SJSA1 (cell line): ENCODE measurements at regions not wholly inside any gene's neighbourhood (a gene's known extent, or its start where the extent isn't known, plus 50 kb on each side); places are given as distances from the start of the nearest gene placed in this dataset.
"Not testable (repeated sequence)": the region's sequence is repeated elsewhere in the genome, so short reads cannot be mapped to it uniquely, and the experiment has no call there.

Experiments
- DNase-seq, 2 experiments: peaks; one replicate each; pipeline ENCODE4 v3.0.0-alpha.2; 2015 to 2020; ENCODE audit warnings: low spot score in 2 of 2, low read depth in 1 of 2
- H3K27ac ChIP-seq: fragments of 250-450 bp; sonication (Bioruptor Pico); 2 replicates; pipeline ENCODE4 v1.5.1; 2020; ENCODE audit warnings: mild to moderate bottlenecking, moderate library complexity
- H3K27me3 ChIP-seq: fragments of 250-450 bp; sonication (Bioruptor Pico); replicated peaks from 2 replicates; pipeline ENCODE4 v1.5.1; 2020; ENCODE audit warnings: mild to moderate bottlenecking, moderate library complexity
- H3K36me3 ChIP-seq: fragments of 250-450 bp; sonication (Bioruptor Pico); 2 replicates; pipeline ENCODE4 v1.5.1; 2020; ENCODE audit warnings: mild to moderate bottlenecking
- H3K4me1 ChIP-seq: fragments of 250-450 bp; sonication (Bioruptor Pico); replicated peaks from 2 replicates; pipeline ENCODE4 v1.6.1; 2021; ENCODE audit warnings: mild to moderate bottlenecking
- H3K4me3 ChIP-seq: fragments of 250-450 bp; sonication (Bioruptor Pico); 2 replicates; pipeline ENCODE4 v1.5.1; 2020; ENCODE audit warnings: mild to moderate bottlenecking
- H3K9me3 ChIP-seq: fragments of 250-450 bp; sonication (Bioruptor Pico); replicated peaks from 2 replicates; pipeline ENCODE4 v1.5.1; 2020; ENCODE audit warnings: mild to moderate bottlenecking

- Histone ChIP-seq H3K36me3 (no peaks in the 10 kb centered on the region), H3K9me3 (no peaks in the 10 kb centered on the region), H3K27me3 (no peaks in the 10 kb centered on the region), H3K27ac (no peak overlapping the region), H3K4me1 (peaks cover 13% of the 10 kb centered on the region), H3K4me3 (no peak overlapping the region)
- no peak for DNase-seq
Observed at GRCh38 chr2:173571887-173572680, 217.4 kb downstream of the CDCA7 start.

- peaks cover 13% of the 10 kb centered on the region for H3K4me1 ChIP-seq
- no peaks in the 10 kb centered on the region for H3K9me3 ChIP-seq
- H3K36me3 ChIP-seq: no peaks in the 10 kb centered on the region
- H3K27ac ChIP-seq: no peak overlapping the region
- no peak overlapping the region for H3K4me3 ChIP-seq
- no peaks in the 10 kb centered on the region for H3K27me3 ChIP-seq
- DNase-seq: no peak
Observed at GRCh38 chr2:173572848-173573247, 218.2 kb downstream of the CDCA7 start.

GRCh38 chr2:173573782-173574181 is 219.1 kb downstream of the CDCA7 start:
- not testable (repeated sequence) for H3K27ac ChIP-seq, DNase-seq, H3K36me3 ChIP-seq, H3K9me3 ChIP-seq, H3K27me3 ChIP-seq, H3K4me3 ChIP-seq
- H3K4me1 ChIP-seq: peaks cover 13% of the 10 kb centered on the region

- Histone ChIP-seq H3K36me3 (no peaks in the 10 kb centered on the region), H3K9me3 (no peaks in the 10 kb centered on the region), H3K4me1 (peaks cover 13% of the 10 kb centered on the region), H3K27me3 (no peaks in the 10 kb centered on the region), H3K4me3 (no peak overlapping the region), H3K27ac (no peak overlapping the region)
- DNase-seq: no peak
Observed at GRCh38 chr2:173574324-173575112, 219.8 kb downstream of the CDCA7 start.

- DNase-seq: no peak
- H3K36me3 ChIP-seq: no peaks in the 10 kb centered on the region
- peaks cover 16% of the 10 kb centered on the region for H3K4me1 ChIP-seq
- no peak overlapping the region for H3K4me3 ChIP-seq
- no peak overlapping the region for H3K27ac ChIP-seq
- H3K27me3 ChIP-seq: no peaks in the 10 kb centered on the region
- no peaks in the 10 kb centered on the region for H3K9me3 ChIP-seq
Observed at GRCh38 chr2:173578404-173579107, 223.9 kb downstream of the CDCA7 start.

- Histone ChIP-seq H3K27me3 (no peaks in the 10 kb centered on the region), H3K27ac (no peak overlapping the region)
- DNase-seq: no peak
Observed at GRCh38 chr2:173580351-173580750, 225.7 kb downstream of the CDCA7 start.

GRCh38 chr2:173580956-173581355 is 226.3 kb downstream of the CDCA7 start:
- Histone ChIP-seq H3K36me3 (no peaks in the 10 kb centered on the region), H3K27me3 (no peaks in the 10 kb centered on the region)

More at GRCh38 chr2:173580351-173580750, 225.7 kb downstream of the CDCA7 start:
- H3K4me3 ChIP-seq: no peak overlapping the region
- 0 out of 2 replicates have a peak, but pooled peaks cover 5% of the 10 kb centered on the region for H3K4me1 ChIP-seq
- H3K9me3 ChIP-seq: no peaks in the 10 kb centered on the region
- no peaks in the 10 kb centered on the region for H3K36me3 ChIP-seq

GRCh38 chr2:173583196-173583595 is 228.5 kb downstream of the CDCA7 start:
- H3K4me1 ChIP-seq: 0 out of 2 replicates have a peak, but pooled peaks cover 5% of the 10 kb centered on the region
- H3K27me3 ChIP-seq: no peaks in the 10 kb centered on the region
- H3K4me3 ChIP-seq: no peak overlapping the region
- H3K27ac ChIP-seq: no peak overlapping the region
- no peaks in the 10 kb centered on the region for H3K36me3 ChIP-seq
- no peaks in the 10 kb centered on the region for H3K9me3 ChIP-seq
- DNase-seq: no peak

More at GRCh38 chr2:173580956-173581355, 226.3 kb downstream of the CDCA7 start:
- no peak for DNase-seq
- H3K4me1 ChIP-seq: 0 out of 2 replicates have a peak, but pooled peaks cover 5% of the 10 kb centered on the region
- no peak overlapping the region for H3K27ac ChIP-seq
- no peak overlapping the region for H3K4me3 ChIP-seq
- H3K9me3 ChIP-seq: no peaks in the 10 kb centered on the region

- H3K4me1 ChIP-seq: peaks cover 13% of the 10 kb centered on the region
- H3K27ac ChIP-seq: no peak overlapping the region
- no peaks in the 10 kb centered on the region for H3K27me3 ChIP-seq
- H3K9me3 ChIP-seq: no peaks in the 10 kb centered on the region
- H3K4me3 ChIP-seq: no peak overlapping the region
- DNase-seq: no peak
- no peaks in the 10 kb centered on the region for H3K36me3 ChIP-seq
Observed at GRCh38 chr2:173584000-173584399, 229.3 kb downstream of the CDCA7 start.

- Histone ChIP-seq H3K4me1 (peaks cover 22% of the 10 kb centered on the region), H3K4me3 (no peak overlapping the region), H3K27ac (no peak overlapping the region), H3K27me3 (no peaks in the 10 kb centered on the region), H3K36me3 (no peaks in the 10 kb centered on the region), H3K9me3 (no peaks in the 10 kb centered on the region)
- no peak for DNase-seq
Observed at GRCh38 chr2:173584676-173585458, 230.2 kb downstream of the CDCA7 start.

GRCh38 chr2:173588931-173589369 is 234.3 kb downstream of the CDCA7 start:
- no peaks in the 10 kb centered on the region for H3K36me3 ChIP-seq
- peaks cover 23% of the 10 kb centered on the region for H3K4me1 ChIP-seq
- H3K27me3 ChIP-seq: no peaks in the 10 kb centered on the region
- no peak overlapping the region for H3K27ac ChIP-seq
- DNase-seq: no peak
- peaks cover 10% of the 10 kb centered on the region for H3K9me3 ChIP-seq
- H3K4me3 ChIP-seq: no peak overlapping the region

GRCh38 chr2:173589604-173590275 is 235.1 kb downstream of the CDCA7 start:
- Histone ChIP-seq H3K4me3 (no peak overlapping the region), H3K9me3 (peaks cover 10% of the 10 kb centered on the region), H3K36me3 (no peaks in the 10 kb centered on the region), H3K27me3 (no peaks in the 10 kb centered on the region), H3K27ac (no peak overlapping the region), H3K4me1 (peaks cover 23% of the 10 kb centered on the region)
- no peak for DNase-seq
